ENCODE measurements at regions not wholly inside any gene's neighbourhood (a gene's known extent, or its start where the extent isn't known, plus 50 kb on each side); places are given as distances from the start of the nearest gene placed in this dataset.

GRCh38 chr11:112810951-112811350 lies 150.3 kb upstream of the NCAM1 start (continued):
- TF ChIP-seq PRDM15 (CRISPR knock-in tag; IDR thresholded peaks at IDR 0.05) (no peak), NFATC4 (CRISPR knock-in tag; IDR thresholded peaks at IDR 0.05) (no peak)

- ChIA-PET POLR2A (no interaction called here), CTCF (interaction anchor here (1.0 to 1.1 kb wide), 2 partner anchors 14 to 478 kb away, joined by 3 to 4 read pairs; no protein-coding TSS in a partner anchor)
- H3K9me3 Mint-ChIP-seq = peaks cover 34% of the 10 kb centered on the region
- H3K4me1 Mint-ChIP-seq = peaks cover 19% of the 10 kb centered on the region
- H3K4me3 Mint-ChIP-seq = no peak overlapping the region
- TF ChIP-seq CTCF (IDR thresholded peaks at IDR 0.05) (no peak), ESRRA (CRISPR knock-in tag; IDR thresholded peaks at IDR 0.05; ENCODE audit: borderline replicate concordance) (no peak), ZNF138 (CRISPR knock-in tag; conservative IDR thresholded peaks at IDR 0.05) (no peak), E2F4 (CRISPR knock-in tag; IDR thresholded peaks at IDR 0.05; ENCODE audit: borderline replicate concordance, low read depth) (no peak), NR2C2 (CRISPR knock-in tag; IDR thresholded peaks at IDR 0.05) (no peak)
- no peak for DNase-seq (ENCODE audit: low spot score)
- no peak overlapping the region for H3K27ac Mint-ChIP-seq
- H3K36me3 Mint-ChIP-seq = no peaks in the 10 kb centered on the region
- no peak for ATAC-seq
- peaks cover 11% of the 10 kb centered on the region; the same call in 1 of the 2 replicates for H3K27me3 Mint-ChIP-seq (ENCODE audit: low read depth)
Measured at GRCh38 chr11:112811783-112812182, 149.4 kb upstream of the NCAM1 start.

GRCh38 chr11:112812729-112813128 lies 148.5 kb upstream of the NCAM1 start:
- ChIA-PET CTCF (interaction anchor here (1.0 to 1.1 kb wide), 2 partner anchors 15 to 477 kb away, joined by 3 to 4 read pairs; no protein-coding TSS in a partner anchor), POLR2A (no interaction called here)
- ATAC-seq (no peak), DNase-seq (ENCODE audit: low spot score) (no peak)
- Mint-ChIP-seq H3K9me3 (peaks cover 34% of the 10 kb centered on the region), H3K27ac (no peak overlapping the region), H3K4me3 (no peak overlapping the region), H3K36me3 (no peaks in the 10 kb centered on the region), H3K4me1 (peaks cover 19% of the 10 kb centered on the region), H3K27me3 (ENCODE audit: low read depth) (peaks cover 11% of the 10 kb centered on the region; the same call in 1 of the 2 replicates)
- TF ChIP-seq NR1H2 (CRISPR knock-in tag; IDR thresholded peaks at IDR 0.05) (no peak), EMX1 (CRISPR knock-in tag; IDR thresholded peaks at IDR 0.05) (no peak), PREB (CRISPR knock-in tag; IDR thresholded peaks at IDR 0.05; ENCODE audit: borderline replicate concordance) (no peak)

GRCh38 chr11:112814168-112814567 lies 147.1 kb upstream of the NCAM1 start:
- peaks cover 30% of the 10 kb centered on the region for H3K4me1 Mint-ChIP-seq
- ATAC-seq = no peak
- CTCF ChIA-PET = no interaction called here
- H3K9me3 Mint-ChIP-seq = peaks cover 34% of the 10 kb centered on the region
- H3K4me3 Mint-ChIP-seq = no peak overlapping the region
- H3K27ac Mint-ChIP-seq = no peak overlapping the region
- no peak for DNase-seq (ENCODE audit: low spot score)
- POLR2A ChIA-PET = no interaction called here
- peaks cover 11% of the 10 kb centered on the region; the same call in 1 of the 2 replicates for H3K27me3 Mint-ChIP-seq (ENCODE audit: low read depth)
- TF ChIP-seq GABPB1 (CRISPR knock-in tag; IDR thresholded peaks at IDR 0.05) = no peak
- TF ChIP-seq ATF1 (CRISPR knock-in tag; IDR thresholded peaks at IDR 0.05) = no peak
- H3K36me3 Mint-ChIP-seq = no peaks in the 10 kb centered on the region

All from WTC11 (cell line).